ENCODE measurements at regions not wholly inside any gene's neighbourhood (a gene's known extent, or its start where the extent isn't known, plus 50 kb on each side); places are given as distances from the start of the nearest gene placed in this dataset.

DNA sequence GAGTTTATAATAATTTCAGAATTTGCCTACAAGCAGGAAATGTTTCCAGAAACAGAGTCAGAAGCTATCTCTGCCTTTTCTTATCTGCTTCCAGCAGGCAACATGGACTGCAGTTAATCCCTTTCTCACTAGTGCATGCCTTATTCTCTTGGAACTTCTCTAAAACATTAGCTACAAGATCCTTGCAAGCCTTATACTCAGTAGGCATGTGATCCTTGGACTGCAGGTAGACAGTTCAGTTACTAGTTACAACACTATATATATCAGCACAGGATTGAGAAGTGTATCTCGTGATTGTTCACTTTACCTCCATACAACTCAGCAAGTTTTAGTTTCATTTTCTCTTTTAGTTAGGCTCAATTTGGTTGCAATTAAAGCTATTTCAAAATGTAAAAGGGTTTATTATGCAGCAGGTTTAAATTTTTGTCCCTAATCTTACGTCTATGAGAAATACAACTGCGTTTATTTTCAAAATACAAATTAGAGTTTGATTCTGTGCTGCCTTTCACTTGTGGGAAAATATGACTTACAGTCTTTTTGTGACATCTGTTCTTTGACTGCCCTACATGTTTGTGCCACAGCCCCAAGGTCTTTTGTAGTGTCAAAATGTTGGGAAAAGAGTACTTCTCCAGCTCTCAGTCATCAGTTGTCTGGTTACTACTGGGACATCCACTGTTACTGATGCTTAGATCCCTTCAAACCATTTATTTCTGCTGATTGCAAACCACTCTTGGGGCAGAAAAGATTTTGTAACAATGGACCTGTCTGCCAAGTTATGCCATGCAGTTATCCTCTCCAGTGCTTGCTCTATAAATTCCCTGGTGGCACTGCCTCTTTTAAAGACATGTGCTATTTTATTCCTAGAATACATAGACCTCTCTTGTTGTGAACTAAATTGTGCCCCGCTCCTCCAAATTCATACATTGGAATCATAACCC is 709.0 kb upstream of the FOXG1 start:
- no peak for DNase-seq
- Histone ChIP-seq H3K36me3 (no peaks in the 10 kb centered on the region), H3K4me1 (peaks cover 2% of the 10 kb centered on the region; the same call in 1 of the 2 replicates), H3K27me3 (no peaks in the 10 kb centered on the region), H3K4me3 (ENCODE audit: low read depth, low read length) (peak overlapping the region; percentile 33), H3K9me3 (no peaks in the 10 kb centered on the region)
- TF ChIP-seq, protein P1, sequence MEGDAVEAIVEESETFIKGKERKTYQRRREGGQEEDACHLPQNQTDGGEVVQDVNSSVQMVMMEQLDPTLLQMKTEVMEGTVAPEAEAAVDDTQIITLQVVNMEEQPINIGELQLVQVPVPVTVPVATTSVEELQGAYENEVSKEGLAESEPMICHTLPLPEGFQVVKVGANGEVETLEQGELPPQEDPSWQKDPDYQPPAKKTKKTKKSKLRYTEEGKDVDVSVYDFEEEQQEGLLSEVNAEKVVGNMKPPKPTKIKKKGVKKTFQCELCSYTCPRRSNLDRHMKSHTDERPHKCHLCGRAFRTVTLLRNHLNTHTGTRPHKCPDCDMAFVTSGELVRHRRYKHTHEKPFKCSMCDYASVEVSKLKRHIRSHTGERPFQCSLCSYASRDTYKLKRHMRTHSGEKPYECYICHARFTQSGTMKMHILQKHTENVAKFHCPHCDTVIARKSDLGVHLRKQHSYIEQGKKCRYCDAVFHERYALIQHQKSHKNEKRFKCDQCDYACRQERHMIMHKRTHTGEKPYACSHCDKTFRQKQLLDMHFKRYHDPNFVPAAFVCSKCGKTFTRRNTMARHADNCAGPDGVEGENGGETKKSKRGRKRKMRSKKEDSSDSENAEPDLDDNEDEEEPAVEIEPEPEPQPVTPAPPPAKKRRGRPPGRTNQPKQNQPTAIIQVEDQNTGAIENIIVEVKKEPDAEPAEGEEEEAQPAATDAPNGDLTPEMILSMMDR (IDR thresholded peaks at IDR 0.05; ENCODE audit: low read depth, low read length) = no peak

DNA sequence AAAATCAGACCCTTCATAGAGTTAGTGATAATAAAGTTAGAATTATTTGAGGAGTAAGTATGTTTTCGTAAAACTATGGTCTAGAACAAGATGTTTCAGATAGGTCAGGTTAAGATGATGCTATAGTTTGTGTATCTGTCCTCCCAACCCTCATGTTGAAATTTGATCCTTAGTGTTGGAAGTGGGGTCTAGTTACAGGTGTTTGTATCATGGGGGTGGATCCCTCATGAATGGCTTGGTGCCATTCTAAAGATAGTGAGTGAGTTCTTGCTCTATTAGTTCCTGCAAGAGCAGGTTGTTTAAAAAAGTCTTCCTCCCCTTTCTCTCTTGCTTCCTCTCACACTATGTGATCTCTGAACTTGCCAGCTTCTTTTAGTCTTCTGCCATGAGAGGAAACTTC is 707.3 kb upstream of the FOXG1 start:
- Histone ChIP-seq H3K36me3 (no peaks in the 10 kb centered on the region), H3K27me3 (no peaks in the 10 kb centered on the region), H3K4me3 (ENCODE audit: low read depth, low read length) (no peak overlapping the region), H3K4me1 (peaks cover 2% of the 10 kb centered on the region; the same call in 1 of the 2 replicates), H3K9me3 (no peaks in the 10 kb centered on the region)
- TF ChIP-seq, protein P1 (IDR thresholded peaks at IDR 0.05; ENCODE audit: low read depth, low read length) = no peak
- no peak for DNase-seq

DNA sequence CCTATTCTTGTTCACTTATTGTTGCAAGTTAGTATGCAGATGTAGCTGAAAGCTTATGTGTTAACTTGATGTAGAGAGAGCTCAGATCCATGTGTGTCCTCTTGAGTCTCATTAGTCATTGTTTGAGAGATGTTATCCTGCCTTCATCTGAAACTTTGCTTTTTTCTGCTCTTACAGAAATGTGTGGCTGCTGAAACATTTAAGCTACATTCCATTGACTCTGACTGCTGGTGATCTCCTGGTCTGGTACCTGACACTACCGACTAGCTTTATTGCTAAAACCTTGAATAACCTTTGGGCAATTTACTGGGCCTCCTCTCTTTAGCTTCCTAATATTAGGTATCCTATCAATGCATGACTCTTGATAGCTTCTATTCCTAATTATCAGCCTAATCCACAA is 705.6 kb upstream of the FOXG1 start:
- DNase-seq = no peak
- no peak overlapping the region for H3K4me3 ChIP-seq (ENCODE audit: low read depth, low read length)
- peaks cover 2% of the 10 kb centered on the region; the same call in 1 of the 2 replicates for H3K4me1 ChIP-seq
- no peaks in the 10 kb centered on the region for H3K36me3 ChIP-seq
- no peaks in the 10 kb centered on the region for H3K27me3 ChIP-seq
- TF ChIP-seq, protein P1 (IDR thresholded peaks at IDR 0.05; ENCODE audit: low read depth, low read length) = no peak
- no peaks in the 10 kb centered on the region for H3K9me3 ChIP-seq

DNA sequence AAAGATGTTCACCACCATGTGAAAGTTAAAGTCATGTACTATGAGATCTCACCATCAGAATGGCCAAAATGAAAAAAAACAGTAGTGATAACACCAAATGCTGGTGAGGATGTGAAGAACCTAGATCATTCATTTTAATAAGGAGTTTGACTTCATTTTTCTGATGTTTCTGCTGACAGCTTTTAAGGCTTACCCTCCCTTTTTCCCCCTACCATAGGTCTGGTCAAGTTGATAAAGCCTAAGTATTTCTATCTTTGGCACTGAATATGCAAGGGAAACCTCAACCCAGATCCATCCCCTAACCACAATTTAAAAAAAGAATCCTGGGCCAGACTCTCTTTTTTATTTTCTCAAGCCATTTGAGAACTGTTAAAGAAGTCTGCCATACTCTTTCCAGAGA is 689.6 kb upstream of the FOXG1 start:
- no peaks in the 10 kb centered on the region for H3K36me3 ChIP-seq
- H3K4me3 ChIP-seq (ENCODE audit: low read depth, low read length) = no peak overlapping the region
- H3K27me3 ChIP-seq = no peaks in the 10 kb centered on the region
- H3K4me1 ChIP-seq = peaks cover 9% of the 10 kb centered on the region
- no peak for DNase-seq
- TF ChIP-seq, protein P1 (IDR thresholded peaks at IDR 0.05; ENCODE audit: low read depth, low read length) = no peak
- no peaks in the 10 kb centered on the region for H3K9me3 ChIP-seq

DNA sequence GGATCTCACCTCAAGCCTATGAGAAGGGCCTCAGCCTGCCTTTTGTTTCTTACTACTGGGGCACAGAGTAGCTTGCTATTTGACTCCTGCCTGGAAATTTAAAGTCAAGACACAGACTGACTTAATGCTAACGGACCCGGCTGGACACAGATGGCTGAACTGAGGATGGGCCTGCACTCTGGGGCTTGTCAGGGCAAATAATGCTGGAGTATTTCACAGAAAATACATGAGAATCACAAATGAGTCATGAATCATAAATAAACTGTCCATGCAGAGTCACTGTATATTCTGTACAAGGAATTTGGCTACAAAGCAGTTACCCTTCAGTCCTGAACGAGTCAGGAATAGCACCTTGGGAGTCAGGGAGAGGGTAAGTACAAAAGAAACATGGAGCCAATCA is 683.2 kb upstream of the FOXG1 start:
- TF ChIP-seq, protein P1 (IDR thresholded peaks at IDR 0.05; ENCODE audit: low read depth, low read length) = no peak
- no peak for DNase-seq
- H3K36me3 ChIP-seq = no peaks in the 10 kb centered on the region
- peaks cover 12% of the 10 kb centered on the region for H3K4me1 ChIP-seq
- no peaks in the 10 kb centered on the region for H3K27me3 ChIP-seq
- H3K4me3 ChIP-seq (ENCODE audit: low read depth, low read length) = no peak overlapping the region
- no peaks in the 10 kb centered on the region for H3K9me3 ChIP-seq

DNA sequence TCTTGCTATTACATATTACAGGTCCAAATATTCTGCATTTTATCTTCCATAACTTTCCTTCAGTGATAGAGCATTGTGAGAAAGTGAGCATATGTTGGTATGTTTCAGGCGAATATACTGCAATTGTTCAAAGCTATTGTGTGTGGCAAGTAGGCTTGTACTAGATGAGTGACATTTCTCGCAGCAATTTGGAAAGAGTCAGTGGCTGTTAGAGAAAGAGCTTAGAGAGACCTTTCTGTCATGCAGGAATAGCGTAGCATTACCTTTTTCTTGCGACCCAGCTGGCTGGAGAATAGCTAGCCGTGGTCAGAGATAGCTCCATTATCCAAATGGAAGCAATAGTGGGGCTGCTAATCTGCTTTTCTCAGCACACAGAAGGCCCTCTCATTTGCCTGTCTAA is 678.5 kb upstream of the FOXG1 start:
- no peak overlapping the region for H3K4me3 ChIP-seq (ENCODE audit: low read depth, low read length)
- no peaks in the 10 kb centered on the region for H3K27me3 ChIP-seq
- no peaks in the 10 kb centered on the region for H3K9me3 ChIP-seq
- no peak for DNase-seq
- peaks cover 9% of the 10 kb centered on the region for H3K4me1 ChIP-seq
- TF ChIP-seq, protein P1 (IDR thresholded peaks at IDR 0.05; ENCODE audit: low read depth, low read length) = no peak
- H3K36me3 ChIP-seq = no peaks in the 10 kb centered on the region
